AG08396 (cell line): ENCODE measurements at regions not wholly inside any gene's neighbourhood (a gene's known extent, or its start where the extent isn't known, plus 50 kb on each side); places are given as distances from the start of the nearest gene placed in this dataset.
A peak's percentile ranks its signal among the peaks of the same experiment; 100 is the strongest.
"Not testable (repeated sequence)": the region's sequence is repeated elsewhere in the genome, so short reads cannot be mapped to it uniquely, and the experiment has no call there.

Source experiments
- DNase-seq: peaks from one replicate; pipeline ENCODE4 v3.0.0; 2012; ENCODE audit warnings: low spot score, mixed read lengths

- no peak for DNase-seq
Observed at GRCh38 chr12:84247931-84248330, 664.7 kb downstream of the SLC6A15 start.

GRCh38 chr12:84243686-84244085, 668.9 kb downstream of the SLC6A15 start:
- no peak for DNase-seq

GRCh38 chr12:84222841-84223240, 689.8 kb downstream of the SLC6A15 start:
- no peak for DNase-seq

- DNase-seq = no peak
Observed at GRCh38 chr12:84218406-84218805, 694.2 kb downstream of the SLC6A15 start.

GRCh38 chr12:84201976-84202375, 710.6 kb downstream of the SLC6A15 start:
- no peak for DNase-seq

- no peak for DNase-seq
Observed at GRCh38 chr12:84198294-84198946, 714.2 kb downstream of the SLC6A15 start.

GRCh38 chr12:84191779-84192178, 720.8 kb downstream of the SLC6A15 start:
- DNase-seq = no peak

- DNase-seq = no peak
Observed at GRCh38 chr12:84186433-84186832, 726.2 kb downstream of the SLC6A15 start.

GRCh38 chr12:84183576-84183975, 729.0 kb downstream of the SLC6A15 start:
- no peak for DNase-seq

GRCh38 chr12:84174115-84174514, 738.5 kb downstream of the SLC6A15 start:
- DNase-seq = no peak

- no peak for DNase-seq
Observed at GRCh38 chr12:84172823-84173424, 739.7 kb downstream of the SLC6A15 start.

GRCh38 chr12:84166812-84167211, 745.8 kb downstream of the SLC6A15 start:
- no peak for DNase-seq

GRCh38 chr12:84165998-84166571, 746.5 kb downstream of the SLC6A15 start:
- DNase-seq = no peak

GRCh38 chr12:84161296-84161695, 751.3 kb downstream of the SLC6A15 start:
- no peak for DNase-seq

GRCh38 chr12:84159260-84159659, 753.3 kb downstream of the SLC6A15 start:
- peak; percentile 3 for DNase-seq

- DNase-seq = no peak
Observed at GRCh38 chr12:84157170-84157569, 755.4 kb downstream of the SLC6A15 start.

- DNase-seq = not testable (repeated sequence)
Observed at GRCh38 chr12:84154991-84155930, 757.3 kb downstream of the SLC6A15 start.

GRCh38 chr12:84154439-84154990, 758.1 kb downstream of the SLC6A15 start:
- DNase-seq = not testable (repeated sequence)

GRCh38 chr12:84150201-84150600, 762.4 kb downstream of the SLC6A15 start:
- no peak for DNase-seq

GRCh38 chr12:84148335-84148734, 764.3 kb downstream of the SLC6A15 start:
- DNase-seq = no peak

GRCh38 chr12:84136862-84137367, 775.7 kb downstream of the SLC6A15 start:
- no peak for DNase-seq
